ENCODE measurements at regions not wholly inside any gene's neighbourhood (a gene's known extent, or its start where the extent isn't known, plus 50 kb on each side); places are given as distances from the start of the nearest gene placed in this dataset.

DNA sequence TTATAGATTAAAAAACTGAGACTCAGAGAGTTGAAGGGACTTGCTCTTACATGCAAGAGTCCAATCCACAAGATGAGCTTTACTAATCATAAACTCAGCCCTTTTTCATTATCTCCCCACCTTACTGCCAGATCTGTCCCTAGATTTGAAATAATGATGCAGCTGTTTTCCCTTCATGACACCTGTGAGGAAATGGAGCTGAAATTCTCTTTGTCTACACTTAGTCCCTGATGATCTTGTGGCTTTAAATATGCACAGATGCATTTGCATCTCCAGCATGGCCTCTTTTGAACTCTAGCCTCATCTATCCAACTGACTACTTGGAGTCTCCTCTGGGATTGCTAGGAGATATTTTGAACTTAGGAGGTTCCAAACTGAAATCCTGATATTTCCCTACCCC lies 188.9 kb upstream of the AFF2 start:
- Mint-ChIP-seq H3K27ac (no peak overlapping the region), H3K27me3 (ENCODE audit: low read depth) (no peaks in the 10 kb centered on the region), H3K9me3 (no peaks in the 10 kb centered on the region), H3K4me1 (peaks cover 9% of the 10 kb centered on the region), H3K36me3 (no peaks in the 10 kb centered on the region), H3K4me3 (no peak overlapping the region)
- DNase-seq (ENCODE audit: low spot score) (no peak), ATAC-seq (no peak)
- TF ChIP-seq, protein P1, sequence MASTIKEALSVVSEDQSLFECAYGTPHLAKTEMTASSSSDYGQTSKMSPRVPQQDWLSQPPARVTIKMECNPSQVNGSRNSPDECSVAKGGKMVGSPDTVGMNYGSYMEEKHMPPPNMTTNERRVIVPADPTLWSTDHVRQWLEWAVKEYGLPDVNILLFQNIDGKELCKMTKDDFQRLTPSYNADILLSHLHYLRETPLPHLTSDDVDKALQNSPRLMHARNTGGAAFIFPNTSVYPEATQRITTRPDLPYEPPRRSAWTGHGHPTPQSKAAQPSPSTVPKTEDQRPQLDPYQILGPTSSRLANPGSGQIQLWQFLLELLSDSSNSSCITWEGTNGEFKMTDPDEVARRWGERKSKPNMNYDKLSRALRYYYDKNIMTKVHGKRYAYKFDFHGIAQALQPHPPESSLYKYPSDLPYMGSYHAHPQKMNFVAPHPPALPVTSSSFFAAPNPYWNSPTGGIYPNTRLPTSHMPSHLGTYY (CRISPR knock-in tag; IDR thresholded peaks at IDR 0.05) = no peak
- no peak for TF ChIP-seq MYBL2 (CRISPR knock-in tag; IDR thresholded peaks at IDR 0.05)
- ChIA-PET POLR2A (no interaction called here), CTCF (no interaction called here)

DNA sequence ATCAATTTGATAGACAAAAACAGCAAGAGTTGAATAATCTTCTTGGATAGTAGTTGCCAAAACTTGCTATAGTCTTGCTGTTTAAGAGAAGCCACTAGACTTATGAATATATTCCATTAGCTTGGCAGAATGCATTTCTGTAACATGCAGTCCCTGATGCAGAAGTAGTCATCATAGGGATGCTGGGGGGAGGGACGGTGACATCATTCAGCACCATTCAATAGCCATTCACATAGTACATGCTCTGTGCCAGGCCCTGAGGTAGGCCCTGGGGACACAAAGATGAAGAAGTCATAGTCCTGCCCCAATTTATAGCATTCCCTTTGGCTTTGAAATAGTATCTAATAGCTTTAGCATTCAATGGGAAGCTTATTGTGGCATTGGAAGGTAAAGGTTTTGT lies 185.5 kb upstream of the AFF2 start:
- Mint-ChIP-seq H3K27me3 (ENCODE audit: low read depth) (no peaks in the 10 kb centered on the region), H3K4me1 (peaks cover 9% of the 10 kb centered on the region), H3K36me3 (no peaks in the 10 kb centered on the region), H3K27ac (no peak overlapping the region), H3K4me3 (no peak overlapping the region), H3K9me3 (no peaks in the 10 kb centered on the region)
- ChIA-PET POLR2A (no interaction called here), CTCF (no interaction called here)
- no peak for DNase-seq (ENCODE audit: low spot score)
- TF ChIP-seq, protein P2, sequence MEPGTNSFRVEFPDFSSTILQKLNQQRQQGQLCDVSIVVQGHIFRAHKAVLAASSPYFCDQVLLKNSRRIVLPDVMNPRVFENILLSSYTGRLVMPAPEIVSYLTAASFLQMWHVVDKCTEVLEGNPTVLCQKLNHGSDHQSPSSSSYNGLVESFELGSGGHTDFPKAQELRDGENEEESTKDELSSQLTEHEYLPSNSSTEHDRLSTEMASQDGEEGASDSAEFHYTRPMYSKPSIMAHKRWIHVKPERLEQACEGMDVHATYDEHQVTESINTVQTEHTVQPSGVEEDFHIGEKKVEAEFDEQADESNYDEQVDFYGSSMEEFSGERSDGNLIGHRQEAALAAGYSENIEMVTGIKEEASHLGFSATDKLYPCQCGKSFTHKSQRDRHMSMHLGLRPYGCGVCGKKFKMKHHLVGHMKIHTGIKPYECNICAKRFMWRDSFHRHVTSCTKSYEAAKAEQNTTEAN (CRISPR knock-in tag; IDR thresholded peaks at IDR 0.05) = no peak
- TF ChIP-seq, protein P3, sequence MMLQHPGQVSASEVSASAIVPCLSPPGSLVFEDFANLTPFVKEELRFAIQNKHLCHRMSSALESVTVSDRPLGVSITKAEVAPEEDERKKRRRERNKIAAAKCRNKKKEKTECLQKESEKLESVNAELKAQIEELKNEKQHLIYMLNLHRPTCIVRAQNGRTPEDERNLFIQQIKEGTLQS (CRISPR knock-in tag; conservative IDR thresholded peaks at IDR 0.05) = no peak
- TF ChIP-seq, protein P4, sequence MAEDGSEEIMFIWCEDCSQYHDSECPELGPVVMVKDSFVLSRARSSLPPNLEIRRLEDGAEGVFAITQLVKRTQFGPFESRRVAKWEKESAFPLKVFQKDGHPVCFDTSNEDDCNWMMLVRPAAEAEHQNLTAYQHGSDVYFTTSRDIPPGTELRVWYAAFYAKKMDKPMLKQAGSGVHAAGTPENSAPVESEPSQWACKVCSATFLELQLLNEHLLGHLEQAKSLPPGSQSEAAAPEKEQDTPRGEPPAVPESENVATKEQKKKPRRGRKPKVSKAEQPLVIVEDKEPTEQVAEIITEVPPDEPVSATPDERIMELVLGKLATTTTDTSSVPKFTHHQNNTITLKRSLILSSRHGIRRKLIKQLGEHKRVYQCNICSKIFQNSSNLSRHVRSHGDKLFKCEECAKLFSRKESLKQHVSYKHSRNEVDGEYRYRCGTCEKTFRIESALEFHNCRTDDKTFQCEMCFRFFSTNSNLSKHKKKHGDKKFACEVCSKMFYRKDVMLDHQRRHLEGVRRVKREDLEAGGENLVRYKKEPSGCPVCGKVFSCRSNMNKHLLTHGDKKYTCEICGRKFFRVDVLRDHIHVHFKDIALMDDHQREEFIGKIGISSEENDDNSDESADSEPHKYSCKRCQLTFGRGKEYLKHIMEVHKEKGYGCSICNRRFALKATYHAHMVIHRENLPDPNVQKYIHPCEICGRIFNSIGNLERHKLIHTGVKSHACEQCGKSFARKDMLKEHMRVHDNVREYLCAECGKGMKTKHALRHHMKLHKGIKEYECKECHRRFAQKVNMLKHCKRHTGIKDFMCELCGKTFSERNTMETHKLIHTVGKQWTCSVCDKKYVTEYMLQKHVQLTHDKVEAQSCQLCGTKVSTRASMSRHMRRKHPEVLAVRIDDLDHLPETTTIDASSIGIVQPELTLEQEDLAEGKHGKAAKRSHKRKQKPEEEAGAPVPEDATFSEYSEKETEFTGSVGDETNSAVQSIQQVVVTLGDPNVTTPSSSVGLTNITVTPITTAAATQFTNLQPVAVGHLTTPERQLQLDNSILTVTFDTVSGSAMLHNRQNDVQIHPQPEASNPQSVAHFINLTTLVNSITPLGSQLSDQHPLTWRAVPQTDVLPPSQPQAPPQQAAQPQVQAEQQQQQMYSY (CRISPR knock-in tag; IDR thresholded peaks at IDR 0.05) = no peak
- TF ChIP-seq GRHL2 (CRISPR knock-in tag; IDR thresholded peaks at IDR 0.05; ENCODE audit: insufficient replicate concordance, severe bottlenecking) (no peak), TP53 (CRISPR knock-in tag; IDR thresholded peaks at IDR 0.05) (no peak), SOX15 (CRISPR knock-in tag; IDR thresholded peaks at IDR 0.05) (no peak), ZBTB21 (CRISPR knock-in tag; IDR thresholded peaks at IDR 0.05; ENCODE audit: borderline replicate concordance) (no peak), ZNF317 (CRISPR knock-in tag; IDR thresholded peaks at IDR 0.05; ENCODE audit: borderline replicate concordance, low read depth) (no peak), JAZF1 (CRISPR knock-in tag; IDR thresholded peaks at IDR 0.05) (no peak), ZNF263 (CRISPR knock-in tag; IDR thresholded peaks at IDR 0.05; ENCODE audit: low read depth) (no peak), JUN (CRISPR knock-in tag; IDR thresholded peaks at IDR 0.05) (no peak), ZNF396 (CRISPR knock-in tag; IDR thresholded peaks at IDR 0.05; ENCODE audit: borderline replicate concordance) (no peak)
- TF ChIP-seq, protein P5, sequence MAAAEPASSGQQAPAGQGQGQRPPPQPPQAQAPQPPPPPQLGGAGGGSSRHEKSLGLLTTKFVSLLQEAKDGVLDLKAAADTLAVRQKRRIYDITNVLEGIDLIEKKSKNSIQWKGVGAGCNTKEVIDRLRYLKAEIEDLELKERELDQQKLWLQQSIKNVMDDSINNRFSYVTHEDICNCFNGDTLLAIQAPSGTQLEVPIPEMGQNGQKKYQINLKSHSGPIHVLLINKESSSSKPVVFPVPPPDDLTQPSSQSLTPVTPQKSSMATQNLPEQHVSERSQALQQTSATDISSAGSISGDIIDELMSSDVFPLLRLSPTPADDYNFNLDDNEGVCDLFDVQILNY (CRISPR knock-in tag; IDR thresholded peaks at IDR 0.05) = no peak
- TF ChIP-seq, protein P6, sequence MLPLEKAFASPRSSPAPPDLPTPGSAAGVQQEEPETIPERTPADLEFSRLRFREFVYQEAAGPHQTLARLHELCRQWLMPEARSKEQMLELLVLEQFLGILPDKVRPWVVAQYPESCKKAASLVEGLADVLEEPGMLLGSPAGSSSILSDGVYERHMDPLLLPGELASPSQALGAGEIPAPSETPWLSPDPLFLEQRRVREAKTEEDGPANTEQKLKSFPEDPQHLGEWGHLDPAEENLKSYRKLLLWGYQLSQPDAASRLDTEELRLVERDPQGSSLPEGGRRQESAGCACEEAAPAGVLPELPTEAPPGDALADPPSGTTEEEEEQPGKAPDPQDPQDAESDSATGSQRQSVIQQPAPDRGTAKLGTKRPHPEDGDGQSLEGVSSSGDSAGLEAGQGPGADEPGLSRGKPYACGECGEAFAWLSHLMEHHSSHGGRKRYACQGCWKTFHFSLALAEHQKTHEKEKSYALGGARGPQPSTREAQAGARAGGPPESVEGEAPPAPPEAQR (CRISPR knock-in tag; IDR thresholded peaks at IDR 0.05) = no peak
- TF ChIP-seq, protein P7, sequence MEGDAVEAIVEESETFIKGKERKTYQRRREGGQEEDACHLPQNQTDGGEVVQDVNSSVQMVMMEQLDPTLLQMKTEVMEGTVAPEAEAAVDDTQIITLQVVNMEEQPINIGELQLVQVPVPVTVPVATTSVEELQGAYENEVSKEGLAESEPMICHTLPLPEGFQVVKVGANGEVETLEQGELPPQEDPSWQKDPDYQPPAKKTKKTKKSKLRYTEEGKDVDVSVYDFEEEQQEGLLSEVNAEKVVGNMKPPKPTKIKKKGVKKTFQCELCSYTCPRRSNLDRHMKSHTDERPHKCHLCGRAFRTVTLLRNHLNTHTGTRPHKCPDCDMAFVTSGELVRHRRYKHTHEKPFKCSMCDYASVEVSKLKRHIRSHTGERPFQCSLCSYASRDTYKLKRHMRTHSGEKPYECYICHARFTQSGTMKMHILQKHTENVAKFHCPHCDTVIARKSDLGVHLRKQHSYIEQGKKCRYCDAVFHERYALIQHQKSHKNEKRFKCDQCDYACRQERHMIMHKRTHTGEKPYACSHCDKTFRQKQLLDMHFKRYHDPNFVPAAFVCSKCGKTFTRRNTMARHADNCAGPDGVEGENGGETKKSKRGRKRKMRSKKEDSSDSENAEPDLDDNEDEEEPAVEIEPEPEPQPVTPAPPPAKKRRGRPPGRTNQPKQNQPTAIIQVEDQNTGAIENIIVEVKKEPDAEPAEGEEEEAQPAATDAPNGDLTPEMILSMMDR (IDR thresholded peaks at IDR 0.05) = no peak
- TF ChIP-seq, protein P8, sequence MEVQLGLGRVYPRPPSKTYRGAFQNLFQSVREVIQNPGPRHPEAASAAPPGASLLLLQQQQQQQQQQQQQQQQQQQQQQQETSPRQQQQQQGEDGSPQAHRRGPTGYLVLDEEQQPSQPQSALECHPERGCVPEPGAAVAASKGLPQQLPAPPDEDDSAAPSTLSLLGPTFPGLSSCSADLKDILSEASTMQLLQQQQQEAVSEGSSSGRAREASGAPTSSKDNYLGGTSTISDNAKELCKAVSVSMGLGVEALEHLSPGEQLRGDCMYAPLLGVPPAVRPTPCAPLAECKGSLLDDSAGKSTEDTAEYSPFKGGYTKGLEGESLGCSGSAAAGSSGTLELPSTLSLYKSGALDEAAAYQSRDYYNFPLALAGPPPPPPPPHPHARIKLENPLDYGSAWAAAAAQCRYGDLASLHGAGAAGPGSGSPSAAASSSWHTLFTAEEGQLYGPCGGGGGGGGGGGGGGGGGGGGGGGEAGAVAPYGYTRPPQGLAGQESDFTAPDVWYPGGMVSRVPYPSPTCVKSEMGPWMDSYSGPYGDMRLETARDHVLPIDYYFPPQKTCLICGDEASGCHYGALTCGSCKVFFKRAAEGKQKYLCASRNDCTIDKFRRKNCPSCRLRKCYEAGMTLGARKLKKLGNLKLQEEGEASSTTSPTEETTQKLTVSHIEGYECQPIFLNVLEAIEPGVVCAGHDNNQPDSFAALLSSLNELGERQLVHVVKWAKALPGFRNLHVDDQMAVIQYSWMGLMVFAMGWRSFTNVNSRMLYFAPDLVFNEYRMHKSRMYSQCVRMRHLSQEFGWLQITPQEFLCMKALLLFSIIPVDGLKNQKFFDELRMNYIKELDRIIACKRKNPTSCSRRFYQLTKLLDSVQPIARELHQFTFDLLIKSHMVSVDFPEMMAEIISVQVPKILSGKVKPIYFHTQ (CRISPR knock-in tag; IDR thresholded peaks at IDR 0.05) = no peak
- no peak for ATAC-seq
